Fibroblast of lung (primary cell): ENCODE measurements at regions not wholly inside any gene's neighbourhood (a gene's known extent, or its start where the extent isn't known, plus 50 kb on each side); places are given as distances from the start of the nearest gene placed in this dataset.

Experiments used
- DNase-seq, 2 donors: peaks; one replicate each; pipeline versions ENCODE4 v3.0.0 to v3.0.0-alpha.2; 2010; ENCODE audit warnings: low read depth in 2 of 2
- H2AFZ ChIP-seq: 2 replicates; pipeline ENCODE4 v1.5.1; 2012; ENCODE audit warnings: low read length, control low read depth, inconsistent platforms
- H3K27ac ChIP-seq: 2 replicates; pipeline ENCODE4 v1.5.1; 2011; ENCODE audit warnings: low read length, control low read depth; ENCODE audit not compliant: insufficient read depth
- H3K27me3 ChIP-seq: 2 replicates; pipeline ENCODE4 v1.5.1; 2011; ENCODE audit warnings: mild to moderate bottlenecking, low read length; ENCODE audit not compliant: control insufficient read depth, insufficient read depth
- H3K36me3 ChIP-seq: 2 replicates; pipeline ENCODE4 v1.5.1; 2011; ENCODE audit warnings: low read length; ENCODE audit not compliant: control insufficient read depth, insufficient read depth
- H3K4me1 ChIP-seq: 2 replicates; pipeline ENCODE4 v1.5.1; 2011; ENCODE audit warnings: low read length; ENCODE audit not compliant: control insufficient read depth, insufficient read depth; ENCODE audit errors: extremely low read depth
- H3K4me2 ChIP-seq: 2 replicates; pipeline ENCODE4 v1.5.1; 2011; ENCODE audit warnings: low read length, control low read depth; ENCODE audit not compliant: insufficient read depth; ENCODE audit errors: extremely low read depth
- H3K4me3 ChIP-seq, 4 experiments: fragments of 200-600 bp in 1 of 4; sonication (generic) in 1 of 4; replicated peaks in 1 of 4; 2 replicates each; pipeline ENCODE4 v1.5.1; 2011 to 2016; ENCODE audit warnings: low read length in 4 of 4, low read depth in 3 of 4, mild to moderate bottlenecking in 3 of 4, control low read depth in 2 of 4, inconsistent platforms in 1 of 4, mixed read lengths in 1 of 4; ENCODE audit not compliant: insufficient read depth in 1 of 4; ENCODE audit errors: control extremely low read depth in 1 of 4
- H3K79me2 ChIP-seq: 2 replicates; pipeline ENCODE4 v1.5.1; 2012; ENCODE audit warnings: mild to moderate bottlenecking, low read length, inconsistent platforms; ENCODE audit not compliant: control insufficient read depth, insufficient read depth
- H3K9ac ChIP-seq: 2 replicates; pipeline ENCODE4 v1.5.1; 2011; ENCODE audit warnings: mild to moderate bottlenecking, low read length, control low read depth; ENCODE audit not compliant: insufficient read depth
- H3K9me3 ChIP-seq: 2 replicates; pipeline ENCODE4 v1.5.1; 2012; ENCODE audit warnings: low read depth, low read length; ENCODE audit not compliant: control insufficient read depth, insufficient read depth
- H4K20me1 ChIP-seq: 2 replicates; pipeline ENCODE4 v1.5.1; 2011; ENCODE audit warnings: low read length; ENCODE audit not compliant: control insufficient read depth, insufficient read depth; ENCODE audit errors: extremely low read depth
- CTCF ChIP-seq, 2 donors: IDR thresholded peaks in 1 of 2; conservative IDR thresholded peaks in 1 of 2; 1 replicate in 1 of 2; 2 replicates in 1 of 2; pipeline ENCODE4 v1.5.1; 2011 to 2012; ENCODE audit warnings: low read length in 2 of 2, control low read depth in 1 of 2, inconsistent platforms in 1 of 2, low read depth in 1 of 2, mild to moderate bottlenecking in 1 of 2
- EZH2 ChIP-seq: IDR thresholded peaks from 2 replicates; pipeline ENCODE4 v1.5.1; 2012; ENCODE audit warnings: low read length, control low read depth, mild to moderate bottlenecking; ENCODE audit errors: missing control alignments

- no peak overlapping the region for H3K9ac ChIP-seq
- DNase-seq: no peak
- H3K27me3 ChIP-seq: no peaks in the 10 kb centered on the region
- H3K9me3 ChIP-seq: no peaks in the 10 kb centered on the region
- no peak overlapping the region for H2AFZ ChIP-seq
- no peak overlapping the region for H3K4me2 ChIP-seq
- H3K4me1 ChIP-seq: no peaks in the 10 kb centered on the region
- no peak overlapping the region for H3K27ac ChIP-seq
- H3K79me2 ChIP-seq: no peaks in the 10 kb centered on the region
- H3K4me3 ChIP-seq: no peak overlapping the region
- no peaks in the 10 kb centered on the region for H4K20me1 ChIP-seq
- TF ChIP-seq CTCF (conservative IDR thresholded peaks at IDR 0.05 in 1 of 2, IDR thresholded peaks at IDR 0.05 in 1 of 2; ENCODE audit: low read depth in 1 of 2, low read length in 2 of 2) (no peak), EZH2 (no peak)
- H3K36me3 ChIP-seq: no peaks in the 10 kb centered on the region
These were observed 77.2 kb upstream of the TARS1 start for GRCh38 chr5:33363537-33363936.

- Histone ChIP-seq H3K4me3 (no peak overlapping the region), H3K36me3 (no peaks in the 10 kb centered on the region), H4K20me1 (no peaks in the 10 kb centered on the region), H3K27ac (no peak overlapping the region), H3K9ac (no peak overlapping the region), H3K79me2 (no peaks in the 10 kb centered on the region), H3K4me2 (no peak overlapping the region), H3K27me3 (no peaks in the 10 kb centered on the region), H2AFZ (no peak overlapping the region), H3K4me1 (no peaks in the 10 kb centered on the region), H3K9me3 (no peaks in the 10 kb centered on the region)
- no peak for TF ChIP-seq CTCF (conservative IDR thresholded peaks at IDR 0.05 in 1 of 2, IDR thresholded peaks at IDR 0.05 in 1 of 2; ENCODE audit: low read depth in 1 of 2, low read length in 2 of 2)
- no peak for TF ChIP-seq EZH2
- DNase-seq: no peak
These were observed 76.4 kb upstream of the TARS1 start for GRCh38 chr5:33364406-33364805.

- Histone ChIP-seq H3K27ac (no peak overlapping the region), H3K27me3 (no peaks in the 10 kb centered on the region), H3K9ac (no peak overlapping the region), H3K9me3 (no peaks in the 10 kb centered on the region), H4K20me1 (no peaks in the 10 kb centered on the region), H3K4me3 (no peak overlapping the region), H2AFZ (no peak overlapping the region), H3K79me2 (no peaks in the 10 kb centered on the region), H3K36me3 (no peaks in the 10 kb centered on the region), H3K4me2 (no peak overlapping the region), H3K4me1 (peaks cover 2% of the 10 kb centered on the region)
- no peak for DNase-seq
- TF ChIP-seq CTCF (conservative IDR thresholded peaks at IDR 0.05 in 1 of 2, IDR thresholded peaks at IDR 0.05 in 1 of 2; ENCODE audit: low read depth in 1 of 2, low read length in 2 of 2) (no peak), EZH2 (no peak)
These were observed 73.3 kb upstream of the TARS1 start for GRCh38 chr5:33367416-33367815.
